Endothelial cell of umbilical vein (primary cell): ENCODE measurements at regions not wholly inside any gene's neighbourhood (a gene's known extent, or its start where the extent isn't known, plus 50 kb on each side); places are given as distances from the start of the nearest gene placed in this dataset.

Experiments
- BruUV-seq: library from RNA; stranded (reverse); fragments of 400-500 nt; replicated peaks from 2 replicates; lab custom pipeline; 2021; lab: Mats Ljungman, UMichigan
- CTCF ChIA-PET: fragments of 300-600, 350-600 bp; sonication (Branson Sonifier 250); formaldehyde crosslinking; loops from one replicate; lab custom pipeline; 2021; ENCODE audit warnings: antibody characterized with exemption, inconsistent platforms; lab: Charles Lee
- POLR2A ChIA-PET: fragments of 300-600, 350-600 bp; sonication (Branson Sonifier 250); formaldehyde crosslinking; loops from one replicate; lab custom pipeline; 2021; ENCODE audit warnings: antibody characterized with exemption, inconsistent platforms; lab: Charles Lee
- DNase-seq: peaks from one replicate; pipeline ENCODE4 v3.0.0-alpha.2; 2011; ENCODE audit warnings: low read depth, low spot score
- FAIRE-seq: peaks from 2 replicates; lab custom pipeline; 2011; peaks lifted over from hg19 to GRCh38; lab: Jason Lieb, UNC
- H2AFZ ChIP-seq: 2 replicates; pipeline ENCODE4 v1.6.0; 2012; ENCODE audit warnings: low read depth, low read length, control low read depth, inconsistent platforms
- H3K27ac ChIP-seq: 2 replicates; pipeline ENCODE4 v1.5.1; 2011; ENCODE audit warnings: low read depth, mild to moderate bottlenecking, control low read depth, low read length, moderate library complexity; ENCODE audit not compliant: insufficient read depth
- H3K27me3 ChIP-seq, 2 experiments: 2 replicates each; pipeline versions ENCODE4 v1.6.0 to v1.6.1; 2011; ENCODE audit warnings: low read length in 2 of 2, mixed read lengths in 1 of 2; ENCODE audit not compliant: control insufficient read depth in 2 of 2, insufficient read depth in 2 of 2
- H3K36me3 ChIP-seq, 2 experiments: 2 replicates in 1 of 2; 3 replicates in 1 of 2; pipeline ENCODE4 v1.5.1; 2011; ENCODE audit warnings: low read length in 2 of 2, mild to moderate bottlenecking in 1 of 2, moderate library complexity in 1 of 2; ENCODE audit not compliant: control insufficient read depth in 2 of 2, insufficient read depth in 2 of 2; ENCODE audit errors: extremely low read depth in 1 of 2
- H3K4me1 ChIP-seq: 3 replicates; pipeline ENCODE4 v1.5.1; 2011; ENCODE audit warnings: mild to moderate bottlenecking, low read length; ENCODE audit not compliant: control insufficient read depth, insufficient read depth; ENCODE audit errors: extremely low read depth
- H3K4me2 ChIP-seq: 2 replicates; pipeline ENCODE4 v1.6.1; 2011; ENCODE audit warnings: low read length, control low read depth, mixed read lengths; ENCODE audit not compliant: insufficient read depth
- H3K4me3 ChIP-seq, 3 experiments: fragments of 200-600 bp in 1 of 3; sonication (generic), shearing (Covaris generic) in 1 of 3; replicated peaks in 1 of 3; 2 replicates each; pipeline ENCODE4 v1.5.1; 2011 to 2016; ENCODE audit warnings: control low read depth in 3 of 3, low read length in 3 of 3, mild to moderate bottlenecking in 2 of 3, inconsistent platforms in 1 of 3, low read depth in 1 of 3, moderate library complexity in 1 of 3; ENCODE audit not compliant: insufficient read depth in 1 of 3
- H3K79me2 ChIP-seq: 2 replicates; pipeline ENCODE4 v1.6.0; 2012; ENCODE audit warnings: low read length, inconsistent platforms; ENCODE audit not compliant: control insufficient read depth, insufficient read depth
- H3K9ac ChIP-seq: replicated peaks from 2 replicates; pipeline ENCODE3; 2011; ENCODE audit warnings: low read length, control low read depth; ENCODE audit not compliant: insufficient read depth; ENCODE audit errors: extremely low read depth
- H3K9me1 ChIP-seq: replicated peaks from 3 replicates; pipeline ENCODE4 v1.6.0; 2011; ENCODE audit warnings: mild to moderate bottlenecking, low read length; ENCODE audit not compliant: control insufficient read depth, insufficient read depth; ENCODE audit errors: extremely low read depth
- H3K9me3 ChIP-seq: replicated peaks from 2 replicates; pipeline ENCODE4 v1.5.1; 2012; ENCODE audit warnings: low read length, inconsistent platforms; ENCODE audit not compliant: control insufficient read depth, insufficient read depth
- H4K20me1 ChIP-seq: replicated peaks from 2 replicates; pipeline ENCODE3; 2011; ENCODE audit warnings: mild to moderate bottlenecking, low read length; ENCODE audit not compliant: control insufficient read depth, insufficient read depth; ENCODE audit errors: extremely low read depth
- CTCF ChIP-seq, 2 donors: IDR thresholded peaks; 1 replicate in 1 of 2; 2 replicates in 1 of 2; pipeline ENCODE4 v1.5.1; 2011; ENCODE audit warnings: low read length in 2 of 2, mild to moderate bottlenecking in 2 of 2, moderate library complexity in 2 of 2, control low read depth in 1 of 2, inconsistent platforms in 1 of 2, low read depth in 1 of 2; ENCODE audit not compliant: insufficient read depth in 1 of 2; ENCODE audit errors: extremely low read depth in 1 of 2
- EZH2 ChIP-seq: IDR thresholded peaks from 2 replicates; pipeline ENCODE4 v1.6.1; 2012; ENCODE audit warnings: borderline replicate concordance, low read depth, mild to moderate bottlenecking, moderate library complexity, low read length, inconsistent platforms; ENCODE audit not compliant: severe bottlenecking
- FOS ChIP-seq: IDR thresholded peaks from 2 replicates; pipeline ENCODE4 v1.6.1; 2011; ENCODE audit warnings: mild to moderate bottlenecking, low read length, moderate library complexity, borderline replicate concordance; ENCODE audit not compliant: insufficient read depth
- GATA2 ChIP-seq: IDR thresholded peaks from 2 replicates; pipeline ENCODE4 v1.7.0; 2011; ENCODE audit warnings: low read depth, mild to moderate bottlenecking, moderate library complexity, mixed read lengths, low read length; ENCODE audit not compliant: insufficient read length, insufficient read depth
- JUN ChIP-seq: IDR thresholded peaks from 2 replicates; pipeline ENCODE4 v1.6.1; 2011; ENCODE audit warnings: borderline replicate concordance, low read depth; ENCODE audit not compliant: insufficient read length, insufficient read depth
- MYC ChIP-seq: IDR thresholded peaks from one replicate; pipeline ENCODE4 v1.6.1; 2011; ENCODE audit warnings: mild to moderate bottlenecking, low read depth, low read length
- POLR2A ChIP-seq: IDR thresholded peaks from 2 replicates; pipeline ENCODE4 v1.6.1; 2012; ENCODE audit warnings: low read depth, mild to moderate bottlenecking, control low read depth, low read length
- dilution Hi-C: fragments of 300-500 bp; cut with MboI; formaldehyde crosslinking; loops from one replicate; pipeline ENCODE4 v1.15.0; 2019; ENCODE audit warnings: low sequenced_read_pairs; ENCODE audit not compliant: extremely low pct_ligation_motif_present
- intact Hi-C: fragments of 100-400 bp; cut with micrococcal nuclease; formaldehyde crosslinking; loops from one replicate; pipeline ENCODE4 v1.10.0; 2022

GRCh38 chr13:74040200-74040599 lies 94.0 kb downstream of the KLF12 start:
- ChIA-PET CTCF (interaction anchor here (0.9 to 2.0 kb wide), 4 partner anchors 8 to 246 kb away, joined by 3 to 7 read pairs (median 4); no protein-coding TSS in a partner anchor), POLR2A (no interaction called here)
- Histone ChIP-seq H2AFZ (no peak overlapping the region), H3K36me3 (no peaks in the 10 kb centered on the region), H3K4me1 (no peaks in the 10 kb centered on the region), H3K4me3 (no peak overlapping the region), H3K9me3 (no peaks in the 10 kb centered on the region), H3K27me3 (no peaks in the 10 kb centered on the region), H3K9ac (no peak overlapping the region), H3K27ac (no peak overlapping the region), H3K9me1 (no peaks in the 10 kb centered on the region), H4K20me1 (no peaks in the 10 kb centered on the region), H3K79me2 (peaks cover 31% of the 10 kb centered on the region), H3K4me2 (no peak overlapping the region)
- TF ChIP-seq FOS (no peak), MYC (no peak), EZH2 (no peak), POLR2A (no peak), CTCF (IDR thresholded peaks at IDR 0.05; ENCODE audit: extremely low read depth in 1 of 2, insufficient read depth in 1 of 2, low read depth in 1 of 2, low read length in 2 of 2) (peak; percentile 45 to 46), GATA2 (no peak), JUN (no peak)
- BruUV-seq, result no TSS peak
- FAIRE-seq (no peak), DNase-seq (peak; percentile 18)
- dilution Hi-C loops, result no loop called here
- intact Hi-C loops, result loop anchor here (10.0 kb wide), 1 partner anchor 245 kb away; no protein-coding TSS in a partner anchor
